H9 (cell line): ENCODE measurements at regions not wholly inside any gene's neighbourhood (a gene's known extent, or its start where the extent isn't known, plus 50 kb on each side); places are given as distances from the start of the nearest gene placed in this dataset.

Source experiments
- DNase-seq: peaks from one replicate; pipeline ENCODE4 v3.0.0-alpha.2; 2017
- H2AFZ ChIP-seq: one replicate; pipeline ENCODE4 v1.6.1; 2013; ENCODE audit warnings: mild to moderate bottlenecking, low read length, control low read depth, moderate library complexity
- H2AK5ac ChIP-seq: 2 replicates; pipeline ENCODE4 v1.6.1; 2013; ENCODE audit warnings: low read length, control low read depth, mixed read lengths; ENCODE audit not compliant: insufficient read length
- H2BK120ac ChIP-seq: one replicate; pipeline ENCODE4 v1.6.1; 2013; ENCODE audit warnings: low read depth, mild to moderate bottlenecking, low read length, control low read depth, inconsistent platforms; ENCODE audit not compliant: poor library complexity, severe bottlenecking
- H2BK12ac ChIP-seq: 2 replicates; pipeline ENCODE4 v1.6.1; 2013; ENCODE audit warnings: low read length, control low read depth, mixed read lengths, low read depth; ENCODE audit not compliant: insufficient read length
- H2BK15ac ChIP-seq: 2 replicates; pipeline ENCODE4 v1.6.1; 2013; ENCODE audit warnings: low read depth, low read length, control low read depth
- H2BK20ac ChIP-seq: one replicate; pipeline ENCODE4 v1.6.1; 2013; ENCODE audit warnings: low read depth, mild to moderate bottlenecking, low read length, control low read depth, inconsistent platforms; ENCODE audit not compliant: poor library complexity, severe bottlenecking
- H2BK5ac ChIP-seq: 2 replicates; pipeline ENCODE4 v1.6.1; 2013; ENCODE audit warnings: low read length, control low read depth, mixed read lengths; ENCODE audit not compliant: insufficient read length
- H3K14ac ChIP-seq: 2 replicates; pipeline ENCODE4 v1.6.1; 2013; ENCODE audit warnings: low read length, control low read depth; ENCODE audit not compliant: insufficient read depth
- H3K18ac ChIP-seq: 2 replicates; pipeline ENCODE4 v1.6.1; 2013; ENCODE audit warnings: low read depth, mild to moderate bottlenecking, mixed read lengths, low read length, control low read depth; ENCODE audit not compliant: insufficient read length
- H3K23ac ChIP-seq: 2 replicates; pipeline ENCODE4 v1.6.1; 2013; ENCODE audit warnings: low read length, control low read depth, mixed read lengths, low read depth; ENCODE audit not compliant: insufficient read length
- H3K23me2 ChIP-seq: 2 replicates; pipeline ENCODE4 v1.6.1; 2013; ENCODE audit warnings: low read depth, mild to moderate bottlenecking, mixed read lengths, low read length, control low read depth; ENCODE audit not compliant: insufficient read length, poor library complexity, severe bottlenecking
- H3K27ac ChIP-seq: 2 replicates; pipeline ENCODE4 v1.5.1; 2013; ENCODE audit warnings: low read length, control low read depth, mixed read lengths, low read depth; ENCODE audit not compliant: insufficient read length
- H3K27me3 ChIP-seq: 2 replicates; pipeline ENCODE4 v1.6.1; 2013; ENCODE audit warnings: low read length, control low read depth, inconsistent platforms; ENCODE audit not compliant: insufficient read depth
- H3K4ac ChIP-seq: 2 replicates; pipeline ENCODE4 v1.6.1; 2013; ENCODE audit warnings: low read depth, mild to moderate bottlenecking, control low read depth, inconsistent platforms, low read length, moderate library complexity
- H3K4me1 ChIP-seq: 2 replicates; pipeline ENCODE4 v1.6.1; 2013; ENCODE audit warnings: low read length, control low read depth, inconsistent platforms; ENCODE audit not compliant: insufficient read depth
- H3K4me2 ChIP-seq: 2 replicates; pipeline ENCODE4 v1.6.1; 2013; ENCODE audit warnings: low read length, control low read depth, mixed read lengths; ENCODE audit not compliant: insufficient read length, insufficient read depth
- H3K56ac ChIP-seq: 2 replicates; pipeline ENCODE4 v1.6.1; 2013; ENCODE audit warnings: low read depth, mild to moderate bottlenecking, mixed read lengths, low read length, control low read depth; ENCODE audit not compliant: insufficient read length
- H3K79me1 ChIP-seq: 2 replicates; pipeline ENCODE4 v1.6.1; 2013; ENCODE audit warnings: low read depth, mild to moderate bottlenecking, moderate library complexity, low read length, control low read depth, inconsistent platforms; ENCODE audit not compliant: insufficient read depth, poor library complexity, severe bottlenecking
- H3K79me2 ChIP-seq: 2 replicates; pipeline ENCODE4 v1.6.1; 2013; ENCODE audit warnings: low read length, control low read depth, inconsistent platforms; ENCODE audit not compliant: insufficient read depth
- H3K9ac ChIP-seq: 2 replicates; pipeline ENCODE4 v1.6.1; 2013; ENCODE audit warnings: low read length, control low read depth, mixed read lengths; ENCODE audit not compliant: insufficient read length; ENCODE audit errors: extremely low read depth
- H3K9me3 ChIP-seq: one replicate; pipeline ENCODE4 v1.6.1; 2013; ENCODE audit warnings: low read depth, low read length, inconsistent platforms; ENCODE audit not compliant: control insufficient read depth
- H3T11ph ChIP-seq: one replicate; pipeline ENCODE4 v1.6.1; 2013; ENCODE audit warnings: mild to moderate bottlenecking, low read length, control low read depth, inconsistent platforms
- H4K20me1 ChIP-seq: one replicate; pipeline ENCODE4 v1.6.1; 2013; ENCODE audit not compliant: control insufficient read depth, insufficient read length, insufficient read depth
- H4K5ac ChIP-seq: 2 replicates; pipeline ENCODE4 v1.6.1; 2013; ENCODE audit warnings: low read depth, mild to moderate bottlenecking, mixed read lengths, low read length, control low read depth; ENCODE audit not compliant: insufficient read length
- H4K8ac ChIP-seq: replicated peaks from 2 replicates; pipeline ENCODE4 v1.6.1; 2013; ENCODE audit warnings: low read length, control low read depth, mixed read lengths, low read depth; ENCODE audit not compliant: insufficient read length
- H4K91ac ChIP-seq: 2 replicates; pipeline ENCODE4 v1.6.1; 2013; ENCODE audit warnings: low read depth, mild to moderate bottlenecking, moderate library complexity, mixed read lengths, low read length, control low read depth; ENCODE audit not compliant: insufficient read length
- H3K27ac Mint-ChIP-seq, 3 experiments: 2 replicates in 2 of 3; 3 replicates in 1 of 3; pipeline ENCODE4 v1.8.0; 2020 to 2021; ENCODE audit warnings: mixed read lengths in 3 of 3, mild to moderate bottlenecking in 1 of 3, moderate library complexity in 1 of 3
- H3K27me3 Mint-ChIP-seq: 2 replicates; pipeline ENCODE4 v1.8.0; 2021; ENCODE audit warnings: low read depth, mild to moderate bottlenecking, moderate library complexity, mixed read lengths
- H3K36me3 Mint-ChIP-seq, 3 experiments: 2 replicates in 2 of 3; 3 replicates in 1 of 3; pipeline ENCODE4 v1.8.0; 2020 to 2021; ENCODE audit warnings: low read depth in 3 of 3, mixed read lengths in 3 of 3; ENCODE audit not compliant: insufficient read depth in 1 of 3
- H3K4me1 Mint-ChIP-seq, 2 experiments: 2 replicates each; pipeline ENCODE4 v1.8.0; 2020; ENCODE audit warnings: mixed read lengths in 2 of 2
- H3K4me3 Mint-ChIP-seq, 2 experiments: 2 replicates in 1 of 2; 3 replicates in 1 of 2; pipeline ENCODE4 v1.8.0; 2020 to 2021; ENCODE audit warnings: mild to moderate bottlenecking in 2 of 2, mixed read lengths in 2 of 2, moderate library complexity in 1 of 2
- H3K9me3 Mint-ChIP-seq, 2 experiments: 2 replicates in 1 of 2; 3 replicates in 1 of 2; pipeline ENCODE4 v1.8.0; 2020; ENCODE audit warnings: mild to moderate bottlenecking in 2 of 2, mixed read lengths in 2 of 2, moderate library complexity in 1 of 2
- WGBS: extraction: QIAGEN DNeasy Blood & Tissue Kit; methylation state at CpG from one replicate; pipeline ENCODE4 v1.1.7; 2013; ENCODE audit warnings: missing lambda C conversion rate, low lambda C conversion rate, mixed read lengths; ENCODE audit not compliant: insufficient read length; ENCODE audit errors: extremely low coverage; 5-methylcytosine and 5-hydroxymethylcytosine counted together
- TF ChIP-seq, protein P1 (sequence below): fragments of 200-600 bp; sonication (generic); conservative IDR thresholded peaks from 3 replicates; pipeline ENCODE4 v1.8.0; 2021; ENCODE audit warnings: antibody characterized with exemption, mild to moderate bottlenecking

DNA sequence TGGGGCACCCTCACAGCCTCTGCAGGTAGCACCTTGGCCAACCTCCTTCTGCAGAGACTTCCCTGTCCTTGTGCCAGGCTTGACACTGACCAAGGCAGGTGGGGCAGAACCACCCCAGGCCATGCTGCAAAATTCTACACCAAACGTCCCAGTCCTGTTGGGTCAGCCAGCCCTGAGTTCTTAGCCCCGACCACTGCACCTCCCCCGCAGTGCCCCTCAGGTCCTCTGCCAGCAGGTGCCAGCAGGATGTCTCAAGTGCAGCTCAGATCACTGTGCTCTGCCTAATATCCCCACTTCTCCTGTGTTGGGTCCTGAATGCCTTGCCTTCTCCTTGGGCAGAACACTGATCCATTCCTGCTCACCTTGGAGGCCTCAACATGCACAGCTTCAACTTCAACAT is 999.7 kb downstream of the TBC1D22A start:
- Mint-ChIP-seq H3K4me1 (peaks cover 0 to 2% of the 10 kb centered on the region in 2 experiments; a peak in 1 of 4 replicates), H3K9me3 (peaks cover 0 to 3% of the 10 kb centered on the region in 2 experiments; a peak in 2 of 5 replicates), H3K27me3 (peaks cover 30% of the 10 kb centered on the region), H3K4me3 (no peak overlapping the region), H3K27ac (no peak overlapping the region; a peak in 1 of 7 replicates), H3K36me3 (peaks cover 0 to 2% (median 0%) of the 10 kb centered on the region in 3 experiments; a peak in 2 of 7 replicates)
- TF ChIP-seq, protein P1, sequence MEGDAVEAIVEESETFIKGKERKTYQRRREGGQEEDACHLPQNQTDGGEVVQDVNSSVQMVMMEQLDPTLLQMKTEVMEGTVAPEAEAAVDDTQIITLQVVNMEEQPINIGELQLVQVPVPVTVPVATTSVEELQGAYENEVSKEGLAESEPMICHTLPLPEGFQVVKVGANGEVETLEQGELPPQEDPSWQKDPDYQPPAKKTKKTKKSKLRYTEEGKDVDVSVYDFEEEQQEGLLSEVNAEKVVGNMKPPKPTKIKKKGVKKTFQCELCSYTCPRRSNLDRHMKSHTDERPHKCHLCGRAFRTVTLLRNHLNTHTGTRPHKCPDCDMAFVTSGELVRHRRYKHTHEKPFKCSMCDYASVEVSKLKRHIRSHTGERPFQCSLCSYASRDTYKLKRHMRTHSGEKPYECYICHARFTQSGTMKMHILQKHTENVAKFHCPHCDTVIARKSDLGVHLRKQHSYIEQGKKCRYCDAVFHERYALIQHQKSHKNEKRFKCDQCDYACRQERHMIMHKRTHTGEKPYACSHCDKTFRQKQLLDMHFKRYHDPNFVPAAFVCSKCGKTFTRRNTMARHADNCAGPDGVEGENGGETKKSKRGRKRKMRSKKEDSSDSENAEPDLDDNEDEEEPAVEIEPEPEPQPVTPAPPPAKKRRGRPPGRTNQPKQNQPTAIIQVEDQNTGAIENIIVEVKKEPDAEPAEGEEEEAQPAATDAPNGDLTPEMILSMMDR = no peak
- Histone ChIP-seq H3K4ac (no peak overlapping the region), H3K56ac (no peak overlapping the region), H3K14ac (no peak overlapping the region), H2BK20ac (no peak overlapping the region), H4K91ac (no peak overlapping the region), H3K27me3 (no peaks in the 10 kb centered on the region), H3K4me1 (no peaks in the 10 kb centered on the region), H3K23me2 (no peaks in the 10 kb centered on the region), H2BK120ac (no peak overlapping the region), H3T11ph (no peak overlapping the region), H2BK15ac (no peak overlapping the region), H3K18ac (no peak overlapping the region), H2BK5ac (no peak overlapping the region), H3K79me1 (no peaks in the 10 kb centered on the region), H3K4me2 (no peak overlapping the region), H4K20me1 (no peaks in the 10 kb centered on the region), H4K8ac (no peak overlapping the region), H2AFZ (no peak overlapping the region), H4K5ac (no peak overlapping the region), H3K9me3 (no peaks in the 10 kb centered on the region), H3K79me2 (no peaks in the 10 kb centered on the region), H3K27ac (no peak overlapping the region), H2BK12ac (no peak overlapping the region), H3K9ac (no peak overlapping the region), H3K23ac (no peak overlapping the region), H2AK5ac (no peak overlapping the region)
- no peak for DNase-seq
- WGBS = no CpG with 5 or more reads among the region's 3 CpGs
